Type B pancreatic cell (in vitro differentiated cells): ENCODE measurements at regions not wholly inside any gene's neighbourhood (a gene's known extent, or its start where the extent isn't known, plus 50 kb on each side); places are given as distances from the start of the nearest gene placed in this dataset.

ENCODE experiments used
- DNase-seq: peaks from one replicate; pipeline ENCODE4 v3.0.0; 2021; ENCODE audit warnings: mixed read lengths; ENCODE audit not compliant: unreplicated experiment; ENCODE audit errors: extremely low spot score
- H3K27ac Mint-ChIP-seq: 2 replicates; pipeline ENCODE4 v1.8.0; 2021; ENCODE audit warnings: mild to moderate bottlenecking, mixed read lengths
- H3K27me3 Mint-ChIP-seq: 2 replicates; pipeline ENCODE4 v1.8.0; 2021; ENCODE audit warnings: mixed read lengths
- H3K36me3 Mint-ChIP-seq: 2 replicates; pipeline ENCODE4 v1.8.0; 2021; ENCODE audit warnings: mixed read lengths
- H3K4me1 Mint-ChIP-seq: one replicate; pipeline ENCODE4 v1.8.0; 2021; ENCODE audit warnings: mixed read lengths; ENCODE audit not compliant: unreplicated experiment
- H3K4me3 Mint-ChIP-seq: 2 replicates; pipeline ENCODE4 v1.8.0; 2021; ENCODE audit warnings: mild to moderate bottlenecking, mixed read lengths
- H3K9me3 Mint-ChIP-seq: 2 replicates; pipeline ENCODE4 v1.8.0; 2021; ENCODE audit warnings: mixed read lengths
- CTCF ChIP-seq: fragments of 200-600 bp; sonication (generic); conservative IDR thresholded peaks from 2 replicates; pipeline ENCODE4 v1.5.0; 2021; ENCODE audit warnings: antibody characterized with exemption, mild to moderate bottlenecking

- DNase-seq = no peak
- no peak for TF ChIP-seq CTCF
- Mint-ChIP-seq H3K4me1 (no peaks in the 10 kb centered on the region), H3K27ac (no peak overlapping the region), H3K9me3 (peaks cover 4% of the 10 kb centered on the region), H3K4me3 (no peak overlapping the region), H3K36me3 (no peaks in the 10 kb centered on the region), H3K27me3 (no peaks in the 10 kb centered on the region)
Measured at GRCh38 chr9:25421560-25421959, 256.7 kb downstream of the TUSC1 start.

GRCh38 chr9:25418974-25419373 lies 259.3 kb downstream of the TUSC1 start:
- H3K4me3 Mint-ChIP-seq = no peak overlapping the region
- H3K27me3 Mint-ChIP-seq = no peaks in the 10 kb centered on the region
- H3K4me1 Mint-ChIP-seq = no peaks in the 10 kb centered on the region
- no peaks in the 10 kb centered on the region for H3K9me3 Mint-ChIP-seq
- no peak overlapping the region for H3K27ac Mint-ChIP-seq
- DNase-seq = no peak
- TF ChIP-seq CTCF = no peak
- H3K36me3 Mint-ChIP-seq = no peaks in the 10 kb centered on the region

GRCh38 chr9:25415718-25416117 lies 262.5 kb downstream of the TUSC1 start:
- DNase-seq = no peak
- Mint-ChIP-seq H3K27me3 (no peaks in the 10 kb centered on the region), H3K9me3 (no peaks in the 10 kb centered on the region), H3K4me1 (no peaks in the 10 kb centered on the region), H3K27ac (no peak overlapping the region), H3K4me3 (no peak overlapping the region), H3K36me3 (no peaks in the 10 kb centered on the region)
- no peak for TF ChIP-seq CTCF

GRCh38 chr9:25412646-25413045 lies 265.6 kb downstream of the TUSC1 start:
- no peaks in the 10 kb centered on the region for H3K4me1 Mint-ChIP-seq
- no peak overlapping the region for H3K27ac Mint-ChIP-seq
- no peak for DNase-seq
- no peak overlapping the region for H3K4me3 Mint-ChIP-seq
- no peaks in the 10 kb centered on the region for H3K9me3 Mint-ChIP-seq
- no peaks in the 10 kb centered on the region for H3K36me3 Mint-ChIP-seq
- TF ChIP-seq CTCF = no peak
- H3K27me3 Mint-ChIP-seq = no peaks in the 10 kb centered on the region

GRCh38 chr9:25397746-25398145 lies 280.5 kb downstream of the TUSC1 start:
- Mint-ChIP-seq H3K27me3 (no peaks in the 10 kb centered on the region), H3K27ac (no peak overlapping the region), H3K4me3 (no peak overlapping the region), H3K4me1 (no peaks in the 10 kb centered on the region), H3K36me3 (no peaks in the 10 kb centered on the region), H3K9me3 (no peaks in the 10 kb centered on the region)
- no peak for DNase-seq
- no peak for TF ChIP-seq CTCF

- Mint-ChIP-seq H3K27me3 (no peaks in the 10 kb centered on the region), H3K9me3 (no peaks in the 10 kb centered on the region), H3K36me3 (no peaks in the 10 kb centered on the region), H3K27ac (no peak overlapping the region), H3K4me3 (no peak overlapping the region), H3K4me1 (no peaks in the 10 kb centered on the region)
- TF ChIP-seq CTCF = no peak
- DNase-seq = no peak
Measured at GRCh38 chr9:25396828-25397227, 281.4 kb downstream of the TUSC1 start.
